ENCODE measurements at regions not wholly inside any gene's neighbourhood (a gene's known extent, or its start where the extent isn't known, plus 50 kb on each side); places are given as distances from the start of the nearest gene placed in this dataset.
A peak's percentile ranks its signal among the peaks of the same experiment; 100 is the strongest.

GRCh38 chr1:234972411-234973191 lies 156.0 kb downstream of the TOMM20 start:
- DNase-seq = no peak

- no peak for DNase-seq
Observed at GRCh38 chr1:234971586-234972297, 156.9 kb downstream of the TOMM20 start.

- DNase-seq = peak; percentile 99
Observed at GRCh38 chr1:234970731-234971476, 157.7 kb downstream of the TOMM20 start.

- no peak for DNase-seq
Observed at GRCh38 chr1:234970401-234970730, 158.3 kb downstream of the TOMM20 start.

GRCh38 chr1:234969581-234970400 lies 158.8 kb downstream of the TOMM20 start:
- DNase-seq = peak; percentile 91

GRCh38 chr1:234969011-234969441 lies 159.6 kb downstream of the TOMM20 start:
- no peak for DNase-seq

GRCh38 chr1:234968451-234968850 lies 160.2 kb downstream of the TOMM20 start:
- DNase-seq = no peak

- no peak for DNase-seq
Observed at GRCh38 chr1:234967121-234967520, 161.5 kb downstream of the TOMM20 start.

GRCh38 chr1:234965111-234965510 lies 163.5 kb downstream of the TOMM20 start:
- DNase-seq = no peak

GRCh38 chr1:234963904-234964702 lies 164.5 kb downstream of the TOMM20 start:
- no peak for DNase-seq

GRCh38 chr1:234963180-234963903 lies 165.3 kb downstream of the TOMM20 start:
- DNase-seq = peak; percentile 96

- DNase-seq = peak; percentile 100
Observed at GRCh38 chr1:234962340-234962989, 166.2 kb downstream of the TOMM20 start.

GRCh38 chr1:234961456-234962339 lies 166.9 kb downstream of the TOMM20 start:
- DNase-seq = peak; percentile 91

- DNase-seq = no peak
Observed at GRCh38 chr1:234960722-234961455, 167.7 kb downstream of the TOMM20 start.

GRCh38 chr1:234958706-234959657 lies 169.7 kb downstream of the TOMM20 start:
- DNase-seq = no peak

GRCh38 chr1:234958066-234958705 lies 170.5 kb downstream of the TOMM20 start:
- no peak for DNase-seq
